Limb (tissue), 2 donors: ENCODE measurements at regions not wholly inside any gene's neighbourhood (a gene's known extent, or its start where the extent isn't known, plus 50 kb on each side); places are given as distances from the start of the nearest gene placed in this dataset.
"Not testable (repeated sequence)": the region's sequence is repeated elsewhere in the genome, so short reads cannot be mapped to it uniquely, and the experiment has no call there.

Source experiments
- DNase-seq, 2 donors: peaks; one replicate each; pipeline ENCODE4 v3.0.0-alpha.2; 2016; ENCODE audit errors: extremely low spot score in 2 of 2

DNA sequence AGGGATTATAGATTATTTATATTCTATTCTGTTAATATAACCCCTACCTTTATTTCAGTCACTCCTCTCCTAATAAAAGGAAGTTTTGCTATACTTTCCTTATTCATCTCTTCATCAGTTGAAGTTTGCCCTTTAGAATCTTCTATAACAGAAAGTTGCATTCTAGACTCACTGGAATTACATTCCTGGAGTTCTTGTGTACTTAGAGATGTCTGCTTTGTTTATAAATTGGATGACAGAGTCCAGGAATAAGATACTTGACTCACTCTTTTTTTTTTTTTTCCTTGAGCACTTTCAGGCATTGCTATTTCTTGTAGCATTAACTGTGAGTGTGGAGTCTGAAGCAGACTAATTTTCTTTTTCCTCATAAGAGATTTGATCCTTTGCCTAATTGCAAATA lies 640.8 kb downstream of the XPNPEP1 start:
- no peak for DNase-seq

DNA sequence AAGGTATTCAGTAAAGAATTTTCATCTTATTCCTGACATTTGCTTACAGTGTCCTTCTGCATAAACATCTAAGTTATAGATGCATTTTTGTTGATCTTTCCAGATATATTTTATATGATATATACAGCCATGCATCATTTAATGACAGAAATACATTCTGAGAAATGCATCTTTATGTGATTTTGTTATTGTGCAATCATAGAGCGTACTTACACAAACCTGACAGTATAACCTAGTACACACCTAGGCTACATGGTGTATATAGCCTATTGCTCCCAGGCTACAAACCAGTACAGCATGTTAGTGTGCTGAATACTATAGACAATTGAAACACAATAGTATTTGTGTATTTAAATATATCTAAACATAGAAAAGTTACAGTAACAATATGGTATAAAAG lies 642.0 kb downstream of the XPNPEP1 start:
- DNase-seq = no peak

DNA sequence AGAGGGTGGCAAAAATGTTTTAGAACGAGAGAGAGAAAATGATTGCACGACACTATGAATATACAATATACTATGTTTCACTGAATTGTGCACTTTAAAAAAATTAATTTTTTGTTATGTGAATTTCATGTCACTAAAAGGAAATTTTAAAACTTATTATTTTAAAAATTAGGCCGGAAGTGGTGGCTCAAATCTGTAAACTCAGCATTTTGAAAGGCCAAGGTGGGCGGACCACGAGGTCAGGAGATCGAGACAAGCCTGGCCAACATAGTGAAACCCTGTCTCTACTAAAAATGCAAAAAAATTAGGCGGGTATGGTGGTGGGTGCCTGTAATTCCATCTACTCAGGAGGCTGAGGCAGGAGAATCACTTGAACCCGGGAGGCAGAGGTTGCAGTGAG lies 642.5 kb downstream of the XPNPEP1 start:
- DNase-seq = no peak

DNA sequence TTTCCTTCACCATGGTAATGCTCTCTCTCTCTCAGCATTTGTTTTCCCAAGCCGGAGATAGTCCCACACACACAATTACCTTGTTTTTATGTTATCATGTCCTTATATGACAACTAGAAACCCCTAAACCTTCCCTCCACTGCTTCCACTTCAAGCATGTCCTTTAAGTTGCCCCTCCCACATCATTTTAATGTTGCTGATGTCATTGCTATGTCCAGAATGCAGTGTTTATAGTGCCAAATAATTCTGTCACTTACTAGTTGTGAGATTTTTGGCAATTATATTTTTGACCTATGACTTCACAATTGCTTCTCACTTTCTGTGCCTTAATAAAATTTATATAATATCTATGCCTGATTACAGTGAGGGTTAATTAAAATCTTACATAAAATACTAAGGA lies 645.9 kb downstream of the XPNPEP1 start:
- no peak for DNase-seq

DNA sequence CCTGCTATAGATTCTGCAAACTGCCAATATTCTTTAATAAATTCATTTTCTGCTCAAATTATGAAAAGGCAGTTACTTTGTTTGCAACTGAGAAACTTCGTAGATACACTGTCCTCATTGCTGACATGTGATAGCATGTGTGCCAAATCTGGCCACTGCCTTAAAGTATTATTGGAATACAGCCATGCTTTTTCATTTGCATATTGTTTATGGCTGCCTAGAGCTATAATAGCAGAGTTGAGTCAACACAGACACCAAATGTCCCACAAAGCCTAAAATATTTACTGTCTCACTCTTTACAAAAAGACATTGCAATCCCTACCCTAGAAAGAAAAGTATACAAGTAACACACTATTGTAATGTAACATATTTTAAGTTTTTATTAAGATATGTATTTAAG lies 647.4 kb downstream of the XPNPEP1 start:
- DNase-seq = no peak

DNA sequence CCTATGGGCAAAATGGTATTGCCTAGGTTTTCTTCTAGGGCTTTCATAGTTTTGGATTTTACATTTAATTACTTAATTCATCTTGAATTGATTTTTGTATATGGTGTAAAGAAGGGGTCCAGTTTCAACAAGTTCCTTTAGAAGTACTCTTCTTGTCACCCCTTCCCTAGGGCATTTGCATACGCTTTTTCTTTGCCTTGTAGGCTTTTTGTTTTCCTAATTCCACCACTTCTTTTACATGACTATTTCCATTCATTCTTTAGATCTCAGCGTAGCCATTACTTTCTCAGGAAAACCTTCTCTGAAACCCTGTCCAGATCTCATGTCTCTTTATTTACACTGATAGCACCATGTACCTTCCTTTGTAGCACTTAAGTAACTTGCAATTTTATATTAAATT lies 648.6 kb downstream of the XPNPEP1 start:
- DNase-seq = no peak

DNA sequence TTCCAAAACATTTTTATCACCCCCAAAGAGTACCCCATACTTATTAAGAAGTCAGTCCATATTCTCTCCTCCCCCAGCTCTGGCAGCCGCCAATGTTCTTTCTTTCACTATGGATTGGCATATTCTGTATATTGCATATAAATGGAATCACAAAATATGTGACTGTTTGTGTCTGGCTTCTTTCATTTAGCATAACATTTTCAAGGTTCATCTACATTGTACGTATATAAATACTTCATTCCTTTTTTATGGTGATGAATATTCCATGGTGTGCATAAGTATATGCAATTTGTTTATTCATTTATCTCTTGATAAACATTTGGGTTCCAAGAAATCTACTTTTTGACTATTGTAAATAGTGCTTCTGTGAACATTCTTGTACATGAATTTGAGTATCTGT lies 653.1 kb downstream of the XPNPEP1 start:
- no peak for DNase-seq

DNA sequence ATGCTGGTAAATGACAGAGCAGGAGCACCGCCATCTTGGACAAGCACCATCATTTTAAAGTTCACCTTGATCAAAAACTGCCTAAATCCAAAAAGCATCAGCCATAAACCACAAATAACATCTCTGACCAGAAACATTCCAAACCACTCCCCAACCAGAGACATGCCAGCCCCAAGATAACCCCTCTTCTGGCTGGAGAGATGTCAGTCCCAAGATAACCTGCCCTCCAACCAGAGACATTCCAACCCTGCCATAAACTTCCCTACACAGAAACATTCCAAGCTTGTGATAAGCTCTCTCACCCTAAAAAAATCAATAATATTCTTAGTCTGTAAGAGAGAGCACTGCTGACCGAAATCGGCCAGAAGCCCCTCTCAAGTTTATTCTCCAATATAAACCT lies 659.3 kb downstream of the XPNPEP1 start:
- no peak for DNase-seq

DNA sequence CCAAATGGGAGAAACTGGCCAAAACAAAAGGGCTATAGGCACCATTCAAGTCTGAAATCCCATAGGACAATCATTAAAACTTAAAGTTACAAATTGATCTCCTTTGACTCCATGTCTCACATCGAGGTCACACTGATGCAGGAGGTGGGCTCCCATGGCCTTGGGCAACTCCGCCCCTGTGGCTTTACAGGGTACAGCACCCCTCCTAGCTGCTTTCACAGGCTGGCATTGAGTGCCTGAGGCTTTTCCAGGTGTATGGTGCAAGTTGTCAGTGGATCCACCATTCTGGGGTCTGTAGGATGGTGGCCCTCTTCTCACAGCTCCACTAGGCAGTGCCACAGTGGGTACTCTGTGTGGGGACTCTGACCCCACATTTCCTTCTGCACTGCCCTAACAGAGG lies 662.1 kb downstream of the XPNPEP1 start:
- DNase-seq = no peak

DNA sequence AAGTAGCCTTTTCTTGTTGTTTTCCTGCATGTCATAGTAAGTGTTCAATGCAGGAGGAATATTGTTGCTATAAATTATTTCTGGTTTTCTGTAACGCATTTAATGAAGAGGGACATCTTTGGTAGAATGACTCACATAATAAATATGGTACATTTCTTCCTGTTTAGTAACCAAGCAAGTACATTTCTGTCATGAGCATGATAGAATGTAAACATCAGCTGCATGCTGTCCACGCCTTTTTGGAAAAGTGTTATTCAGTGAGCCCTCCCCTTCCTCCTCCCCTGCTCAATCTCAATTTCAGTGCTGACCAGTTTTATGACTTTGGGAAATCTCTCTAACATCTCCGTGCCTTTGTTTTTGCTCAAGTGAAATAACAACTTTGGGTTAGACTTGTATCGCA lies 664.0 kb downstream of the XPNPEP1 start:
- DNase-seq = no peak

DNA sequence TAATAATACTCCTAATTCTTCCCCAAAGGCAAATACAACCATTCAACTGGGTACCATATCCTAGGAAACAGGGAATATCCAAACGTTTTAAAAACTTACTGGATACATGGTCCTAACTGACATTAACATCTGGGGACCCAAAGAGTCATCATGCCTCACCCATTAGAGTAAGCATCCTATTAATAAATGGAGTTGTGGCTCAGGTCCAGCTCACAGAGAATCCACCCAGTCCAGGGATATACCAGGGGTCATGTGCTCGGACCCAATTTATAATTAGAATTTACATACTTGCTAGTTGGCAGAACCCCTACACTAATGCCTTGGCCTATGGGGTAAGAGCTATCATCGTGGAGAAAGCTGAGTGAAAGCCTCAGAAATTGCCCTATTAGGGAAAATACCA lies 670.0 kb downstream of the XPNPEP1 start:
- DNase-seq = no peak

DNA sequence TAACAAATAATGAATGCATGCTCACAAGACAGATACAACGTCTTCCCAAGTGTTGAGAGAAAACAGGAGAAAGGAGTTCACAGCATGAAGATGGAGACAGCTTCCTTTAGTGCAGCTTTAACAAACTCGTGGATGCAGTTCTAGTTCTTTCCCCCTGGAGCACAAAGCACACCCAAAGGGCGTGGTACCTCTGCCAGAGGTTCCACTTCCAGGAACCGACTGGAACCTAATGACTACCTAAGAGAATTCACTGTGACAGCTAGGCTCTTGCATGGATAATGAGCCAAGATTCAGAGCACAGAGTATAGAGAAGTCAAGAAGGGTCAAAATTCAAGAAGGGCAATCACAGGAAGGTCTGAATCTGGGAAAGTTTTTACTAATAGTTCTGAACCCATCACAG lies 673.2 kb downstream of the XPNPEP1 start:
- no peak for DNase-seq

DNA sequence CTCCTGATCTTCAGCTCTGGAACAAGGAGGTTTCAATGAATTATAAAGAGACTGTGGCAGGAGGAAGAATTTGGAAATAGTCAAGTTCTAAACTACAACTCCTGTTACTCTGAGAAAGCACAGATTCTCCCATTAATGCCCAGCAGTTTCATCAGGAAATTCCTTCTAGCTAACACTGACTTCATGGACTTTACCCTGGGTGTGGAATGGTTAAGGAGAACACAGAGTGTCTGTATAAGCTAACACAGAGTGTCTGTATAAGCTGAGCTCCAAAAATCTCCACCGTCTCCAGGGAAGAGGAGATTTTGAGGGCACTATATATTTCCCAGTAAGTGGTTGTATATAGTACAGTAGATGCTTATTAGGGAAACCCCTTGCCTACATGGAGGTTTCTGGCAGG lies 675.5 kb downstream of the XPNPEP1 start:
- DNase-seq = no peak

DNA sequence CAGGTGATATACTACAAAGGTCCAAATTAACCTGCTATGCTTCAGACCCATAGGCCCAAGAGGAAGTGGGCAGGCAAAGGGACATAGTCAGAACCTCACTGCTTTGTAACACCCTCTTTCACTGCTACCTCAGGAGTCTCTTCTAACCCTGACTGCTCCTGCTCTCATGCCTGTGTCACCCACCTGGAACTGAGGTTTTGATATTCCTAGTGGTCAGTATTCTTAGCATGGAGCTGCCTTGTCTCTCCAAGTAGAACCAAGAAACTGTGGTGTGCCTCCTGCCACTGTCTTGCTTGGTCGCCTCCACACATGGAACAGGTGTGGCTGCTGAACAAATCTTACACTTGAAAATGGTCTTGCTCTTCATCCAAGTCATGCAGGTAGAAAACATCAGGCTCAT lies 677.5 kb downstream of the XPNPEP1 start:
- no peak for DNase-seq

DNA sequence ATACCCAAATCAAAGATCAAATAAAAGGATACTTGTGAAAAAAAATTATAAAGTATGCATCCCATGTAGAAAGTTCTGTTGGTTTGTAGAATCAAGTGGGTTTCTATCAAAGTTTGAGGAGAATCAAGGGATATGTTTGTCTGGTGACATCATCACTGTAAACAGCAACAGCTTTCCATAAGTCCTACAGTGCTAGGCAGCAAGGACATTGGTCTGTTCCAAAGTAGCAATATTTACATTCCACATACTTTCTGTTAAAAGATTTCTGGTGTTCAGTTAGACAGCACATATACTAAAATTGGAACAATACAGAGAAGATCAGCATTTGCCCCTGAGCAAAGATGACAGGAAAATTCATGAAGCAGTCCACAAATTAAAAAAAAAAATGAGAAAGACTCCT lies 683.9 kb downstream of the XPNPEP1 start:
- no peak for DNase-seq

DNA sequence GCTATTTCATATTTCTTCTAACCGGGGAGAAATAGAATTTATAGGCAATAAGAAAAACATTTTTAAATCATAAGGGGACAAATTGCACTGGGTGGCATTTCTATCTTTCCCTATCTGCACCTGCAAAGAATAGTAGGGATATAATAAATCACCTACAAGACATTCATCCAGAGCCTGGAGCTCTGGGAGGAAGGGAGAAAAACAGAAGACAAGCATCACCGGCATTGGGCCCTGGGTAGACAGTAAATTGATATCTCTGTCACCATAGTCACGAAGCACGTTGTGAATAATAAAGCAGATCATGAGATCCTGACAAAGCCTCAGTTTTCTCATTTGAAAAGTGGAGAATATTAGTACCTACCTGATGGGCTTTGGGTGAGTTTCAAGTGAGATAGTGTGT lies 685.6 kb downstream of the XPNPEP1 start:
- DNase-seq = no peak

DNA sequence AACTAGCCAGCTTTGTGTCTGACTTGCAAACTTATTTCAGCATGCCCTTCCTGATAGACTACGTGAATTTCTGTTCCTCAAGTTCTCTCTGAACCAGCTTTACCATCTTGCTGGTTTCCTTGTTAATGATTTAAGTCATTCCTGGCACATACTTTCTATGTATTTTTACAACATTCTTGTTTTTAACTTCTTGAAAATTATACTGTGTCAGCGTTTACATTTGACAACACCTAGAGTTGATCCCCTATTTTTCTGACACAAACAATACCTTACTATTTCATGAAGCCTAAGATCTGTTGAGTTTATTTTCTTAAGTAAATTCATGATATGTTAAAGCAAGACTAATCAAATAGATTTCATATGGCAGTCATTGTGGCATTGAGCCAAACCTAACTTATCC lies 686.3 kb downstream of the XPNPEP1 start:
- no peak for DNase-seq

DNA sequence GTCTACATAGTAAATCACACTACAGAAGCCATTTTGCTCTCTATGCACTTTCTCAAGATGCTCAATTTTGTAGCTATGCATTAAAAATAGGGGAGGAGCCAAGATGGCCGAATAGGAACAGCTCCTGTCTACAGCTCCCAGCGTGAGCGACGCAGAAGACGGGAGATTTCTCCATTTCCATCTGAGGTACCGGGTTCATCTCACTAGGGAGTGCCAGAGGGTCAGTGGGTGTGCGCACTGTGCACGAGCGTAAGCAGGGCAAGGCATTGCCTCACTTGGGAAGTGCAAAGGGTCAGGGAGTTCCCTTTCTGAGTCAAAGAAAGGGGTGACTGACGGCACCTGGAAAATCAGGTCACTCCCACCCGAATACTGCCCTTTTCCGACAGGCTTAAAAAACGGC lies 699.8 kb downstream of the XPNPEP1 start:
- DNase-seq = not testable (repeated sequence)

DNA sequence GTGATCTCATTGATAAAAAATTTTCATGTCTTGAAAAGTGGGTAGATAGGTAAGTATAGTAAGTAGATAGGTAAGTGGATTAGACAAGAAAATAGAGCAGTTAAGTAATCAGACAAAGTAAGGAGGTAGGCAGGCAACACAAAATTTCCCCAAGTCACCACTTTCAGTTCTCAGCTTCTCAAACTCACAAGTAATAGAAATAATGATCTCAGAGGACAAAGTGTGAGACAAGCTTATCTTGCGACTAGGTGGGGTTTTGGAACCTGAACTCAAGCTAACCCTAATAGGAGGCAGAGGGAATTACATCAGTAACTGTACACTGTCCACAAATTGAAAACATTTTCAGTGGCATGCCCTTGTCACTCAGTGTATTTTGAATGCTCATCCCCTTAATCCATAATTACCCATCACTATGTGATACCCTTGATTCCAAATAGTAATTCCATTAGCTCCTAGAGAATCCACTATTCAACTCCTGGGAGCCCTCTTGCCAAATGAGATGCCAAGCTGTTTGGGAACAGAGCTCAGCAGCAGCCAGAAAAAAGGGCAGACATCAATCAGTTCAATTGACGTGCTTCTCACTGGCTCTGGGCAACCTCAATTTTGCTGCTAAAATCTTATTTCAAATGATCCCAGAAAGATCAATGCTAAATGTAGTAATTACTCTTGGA lies 703.2 kb downstream of the XPNPEP1 start:
- no peak for DNase-seq

DNA sequence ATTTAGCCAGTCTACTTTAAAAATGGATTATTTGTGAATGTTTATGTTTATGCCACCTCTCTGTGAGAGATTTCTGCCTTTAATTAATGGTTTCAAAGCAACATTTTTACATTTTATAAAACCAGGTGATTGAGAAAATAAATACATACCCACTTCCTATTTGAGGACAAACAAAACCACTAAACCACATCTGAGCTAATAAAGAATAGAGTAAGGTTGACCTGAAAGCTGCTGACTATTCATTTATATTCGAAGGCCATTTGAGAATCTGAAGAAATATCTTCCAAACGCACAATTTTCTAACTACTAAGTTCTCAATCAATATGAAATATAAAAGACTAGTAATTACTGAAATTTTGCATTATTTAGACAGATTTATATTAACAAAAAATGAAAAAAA lies 705.1 kb downstream of the XPNPEP1 start:
- no peak for DNase-seq

DNA sequence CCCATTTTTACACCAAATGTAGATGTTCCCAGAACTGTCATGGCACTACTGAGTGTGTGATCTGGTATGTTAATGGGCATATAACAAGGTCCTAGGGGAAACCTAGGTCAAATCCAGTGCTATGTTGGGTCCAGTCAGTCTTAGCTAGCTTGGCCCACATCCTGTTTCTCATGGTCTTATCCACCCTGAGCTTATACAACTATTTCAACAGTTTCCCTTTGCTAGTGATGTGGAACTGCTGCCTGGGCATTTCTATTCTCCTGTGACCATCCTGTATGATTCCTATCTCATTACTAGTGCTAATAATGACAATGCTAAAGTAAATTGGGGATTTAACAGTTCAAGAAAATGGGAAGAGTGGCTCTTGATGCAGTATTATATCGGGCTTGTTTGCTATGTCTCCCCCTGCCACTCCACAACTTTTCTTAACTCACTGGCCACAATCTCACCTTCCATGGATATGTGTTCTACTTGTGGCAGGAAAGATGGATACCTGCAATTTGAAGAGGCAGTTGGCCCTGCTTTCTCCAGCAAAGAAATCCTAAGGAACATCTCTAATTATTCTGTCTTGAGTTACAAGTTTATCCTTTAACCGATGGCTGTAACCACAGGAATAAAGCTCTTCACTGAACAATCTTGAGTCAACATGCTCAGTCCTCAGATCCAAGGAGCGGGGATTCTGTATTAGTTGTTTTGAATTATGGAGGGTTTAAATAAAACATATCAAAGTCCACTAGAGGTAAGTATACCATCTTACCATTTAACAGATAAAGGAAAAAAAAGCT lies 707.8 kb downstream of the XPNPEP1 start:
- no peak for DNase-seq

DNA sequence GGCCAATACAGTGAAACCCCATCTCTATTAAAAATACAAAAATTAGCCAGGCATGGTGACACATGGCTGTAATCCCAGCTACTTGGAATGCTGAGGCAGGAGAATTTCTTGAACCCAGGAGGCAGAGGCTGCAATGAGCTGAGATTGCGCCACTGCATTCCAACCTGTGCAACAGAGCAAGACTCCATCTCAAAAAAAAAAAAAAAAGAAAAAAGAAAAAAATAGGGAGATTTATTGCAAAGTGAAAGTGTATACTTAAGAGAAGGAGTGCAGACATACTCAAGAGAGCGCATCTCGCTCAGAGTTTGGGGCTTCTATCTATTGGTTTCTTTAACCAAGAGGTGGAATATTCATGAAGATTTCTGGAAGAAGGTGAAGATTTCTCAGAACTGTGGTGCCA lies 708.4 kb downstream of the XPNPEP1 start:
- DNase-seq = not testable (repeated sequence)

DNA sequence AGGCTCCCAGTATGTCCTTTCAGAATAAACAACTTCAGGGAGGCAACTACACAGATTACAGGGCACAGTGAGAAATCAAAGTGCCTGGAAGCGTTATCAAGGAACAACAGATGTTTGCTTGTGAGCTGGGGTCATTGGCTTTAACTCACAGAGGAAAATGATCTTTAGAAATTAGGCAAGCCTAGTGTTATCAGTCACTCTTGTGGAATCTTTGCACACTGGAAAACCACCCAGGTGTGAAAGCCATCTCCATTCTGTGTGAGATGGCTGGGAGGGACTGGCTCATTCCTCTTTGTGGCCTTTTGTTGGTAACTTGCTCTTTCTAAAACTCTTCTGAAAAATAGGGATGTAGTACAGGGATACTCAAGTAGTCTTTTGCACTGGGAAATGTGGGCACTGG lies 716.0 kb downstream of the XPNPEP1 start:
- DNase-seq = no peak
